ENCODE measurements at regions not wholly inside any gene's neighbourhood (a gene's known extent, or its start where the extent isn't known, plus 50 kb on each side); places are given as distances from the start of the nearest gene placed in this dataset.

GRCh38 chr5:38613992-38614836, 57.8 kb upstream of the LIFR start:
- Mint-ChIP-seq H3K36me3 (ENCODE audit: low read depth) (no peaks in the 10 kb centered on the region), H3K4me1 (ENCODE audit: low read depth) (peaks cover 9% of the 10 kb centered on the region), H3K27me3 (ENCODE audit: insufficient read depth) (peaks cover 12% of the 10 kb centered on the region), H3K4me3 (no peak overlapping the region), H3K9me3 (0 out of 2 replicates have a peak, but pooled peaks cover 8% of the 10 kb centered on the region), H3K27ac (no peak overlapping the region)
- no peak for DNase-seq
- TF ChIP-seq CTCF (IDR thresholded peaks at IDR 0.05): no peak

DNA sequence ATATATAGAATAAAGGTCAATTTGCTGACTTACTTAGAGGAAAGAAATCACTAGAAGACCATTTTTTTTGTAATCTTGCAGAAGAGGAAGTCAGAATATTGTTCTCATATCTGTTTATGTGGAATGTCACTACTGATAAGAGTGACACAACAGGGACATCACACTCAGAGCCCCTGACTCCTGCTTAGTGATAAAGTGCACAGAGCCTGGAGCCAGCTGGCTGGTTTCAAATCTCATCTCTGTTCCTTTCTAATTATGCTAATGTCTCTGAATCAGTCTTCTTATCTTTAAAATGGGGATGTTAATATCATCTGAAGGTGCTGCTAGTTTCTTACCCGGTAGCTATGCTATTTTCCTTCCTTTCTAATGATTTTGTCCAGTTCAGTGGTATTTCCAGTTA, 58.6 kb upstream of the LIFR start:
- Mint-ChIP-seq H3K27me3 (ENCODE audit: insufficient read depth) (peaks cover 8% of the 10 kb centered on the region), H3K27ac (no peak overlapping the region)
- DNase-seq: no peak

DNA sequence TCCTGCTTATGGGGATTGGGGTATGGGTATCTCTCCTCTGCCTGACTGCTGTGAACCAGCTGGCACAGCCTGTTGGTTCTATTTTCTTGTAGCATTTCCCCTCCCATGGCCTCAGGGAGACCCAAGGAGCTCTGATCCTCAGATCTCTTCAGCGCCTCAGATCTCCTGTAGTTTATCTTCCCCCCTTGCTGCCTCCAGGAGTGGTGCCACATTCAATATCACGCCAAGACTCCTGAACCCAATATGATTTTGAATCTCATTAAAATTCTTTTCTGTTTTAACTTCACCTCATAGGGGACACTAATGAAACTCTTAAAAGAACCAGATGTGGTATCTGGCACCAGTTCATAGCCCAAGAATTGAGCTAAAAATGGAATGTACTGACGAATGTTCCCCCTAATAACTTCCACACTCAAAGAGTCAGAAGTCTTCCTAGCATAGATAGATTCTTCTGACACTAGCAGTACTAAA, 59.6 kb upstream of the LIFR start:
- no peak for TF ChIP-seq CTCF (IDR thresholded peaks at IDR 0.05)
- H3K27ac Mint-ChIP-seq: no peak overlapping the region
- 0 out of 2 replicates have a peak, but pooled peaks cover 8% of the 10 kb centered on the region for H3K9me3 Mint-ChIP-seq
- H3K4me1 Mint-ChIP-seq (ENCODE audit: low read depth): peaks cover 9% of the 10 kb centered on the region
- no peak overlapping the region for H3K4me3 Mint-ChIP-seq
- H3K36me3 Mint-ChIP-seq (ENCODE audit: low read depth): no peaks in the 10 kb centered on the region
- H3K27me3 Mint-ChIP-seq (ENCODE audit: insufficient read depth): peaks cover 8% of the 10 kb centered on the region
- peak; percentile 1 for DNase-seq

More for the DNA sequence above, 58.6 kb upstream of the LIFR start:
- no peaks in the 10 kb centered on the region for H3K36me3 Mint-ChIP-seq (ENCODE audit: low read depth)
- peaks cover 9% of the 10 kb centered on the region for H3K4me1 Mint-ChIP-seq (ENCODE audit: low read depth)
- no peak overlapping the region for H3K4me3 Mint-ChIP-seq
- H3K9me3 Mint-ChIP-seq: 0 out of 2 replicates have a peak, but pooled peaks cover 8% of the 10 kb centered on the region
- TF ChIP-seq CTCF (IDR thresholded peaks at IDR 0.05): no peak

DNA sequence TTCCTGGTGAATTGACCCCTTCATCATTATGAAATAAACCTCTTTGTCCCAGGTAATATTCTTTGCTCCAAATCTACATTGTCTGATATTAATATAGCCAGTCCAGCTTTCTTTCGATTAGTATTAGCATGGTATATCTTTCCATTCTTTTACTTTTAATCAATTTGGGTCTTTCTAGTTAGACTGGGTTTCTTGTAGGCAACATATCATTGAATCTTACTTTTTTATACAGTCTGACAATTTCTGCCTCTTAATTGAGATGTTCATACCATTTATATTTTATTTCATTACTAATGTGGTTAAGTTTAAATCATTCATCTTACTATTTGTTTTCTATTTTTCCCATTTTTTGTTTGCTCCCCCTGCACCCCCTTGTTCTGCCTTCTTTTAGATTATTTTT, 61.7 kb upstream of the LIFR start:
- peaks cover 3% of the 10 kb centered on the region for H3K27me3 Mint-ChIP-seq (ENCODE audit: insufficient read depth)
- no peak for TF ChIP-seq CTCF (IDR thresholded peaks at IDR 0.05)
- H3K4me1 Mint-ChIP-seq (ENCODE audit: low read depth): peaks cover 9% of the 10 kb centered on the region
- H3K4me3 Mint-ChIP-seq: no peak overlapping the region
- no peak for DNase-seq
- no peaks in the 10 kb centered on the region for H3K36me3 Mint-ChIP-seq (ENCODE audit: low read depth)
- H3K27ac Mint-ChIP-seq: no peak overlapping the region
- H3K9me3 Mint-ChIP-seq: 0 out of 2 replicates have a peak, but pooled peaks cover 8% of the 10 kb centered on the region

- Mint-ChIP-seq H3K36me3 (ENCODE audit: low read depth) (no peaks in the 10 kb centered on the region), H3K9me3 (0 out of 2 replicates have a peak, but pooled peaks cover 8% of the 10 kb centered on the region), H3K4me3 (no peak overlapping the region), H3K4me1 (ENCODE audit: low read depth) (peaks cover 2% of the 10 kb centered on the region; the same call in 1 of the 2 replicates), H3K27ac (no peak overlapping the region), H3K27me3 (ENCODE audit: insufficient read depth) (peaks cover 2% of the 10 kb centered on the region; the same call in 1 of the 2 replicates)
- DNase-seq: no peak
- TF ChIP-seq CTCF (IDR thresholded peaks at IDR 0.05): no peak
Measured at GRCh38 chr5:38621331-38621730, 64.9 kb upstream of the LIFR start.
